NB4 (cell line): ENCODE measurements at regions not wholly inside any gene's neighbourhood (a gene's known extent, or its start where the extent isn't known, plus 50 kb on each side); places are given as distances from the start of the nearest gene placed in this dataset.

ENCODE experiments used
- POLR2A ChIP-seq: IDR thresholded peaks from 2 replicates; pipeline ENCODE4 v1.6.1; 2011; ENCODE audit warnings: mild to moderate bottlenecking; ENCODE audit not compliant: insufficient read length; ENCODE audit errors: extremely low read depth
- TF ChIP-seq, protein P1 (sequence below): IDR thresholded peaks from one replicate; pipeline ENCODE4 v1.5.1; 2012; ENCODE audit warnings: low read depth, low read length
- TF ChIP-seq, protein P2 (sequence below): IDR thresholded peaks from 2 replicates; pipeline ENCODE4 v1.6.1; 2011; ENCODE audit warnings: low read depth, low read length

GRCh38 chr5:90297045-90297764, 112.4 kb downstream of the CETN3 start:
- TF ChIP-seq, protein P1, sequence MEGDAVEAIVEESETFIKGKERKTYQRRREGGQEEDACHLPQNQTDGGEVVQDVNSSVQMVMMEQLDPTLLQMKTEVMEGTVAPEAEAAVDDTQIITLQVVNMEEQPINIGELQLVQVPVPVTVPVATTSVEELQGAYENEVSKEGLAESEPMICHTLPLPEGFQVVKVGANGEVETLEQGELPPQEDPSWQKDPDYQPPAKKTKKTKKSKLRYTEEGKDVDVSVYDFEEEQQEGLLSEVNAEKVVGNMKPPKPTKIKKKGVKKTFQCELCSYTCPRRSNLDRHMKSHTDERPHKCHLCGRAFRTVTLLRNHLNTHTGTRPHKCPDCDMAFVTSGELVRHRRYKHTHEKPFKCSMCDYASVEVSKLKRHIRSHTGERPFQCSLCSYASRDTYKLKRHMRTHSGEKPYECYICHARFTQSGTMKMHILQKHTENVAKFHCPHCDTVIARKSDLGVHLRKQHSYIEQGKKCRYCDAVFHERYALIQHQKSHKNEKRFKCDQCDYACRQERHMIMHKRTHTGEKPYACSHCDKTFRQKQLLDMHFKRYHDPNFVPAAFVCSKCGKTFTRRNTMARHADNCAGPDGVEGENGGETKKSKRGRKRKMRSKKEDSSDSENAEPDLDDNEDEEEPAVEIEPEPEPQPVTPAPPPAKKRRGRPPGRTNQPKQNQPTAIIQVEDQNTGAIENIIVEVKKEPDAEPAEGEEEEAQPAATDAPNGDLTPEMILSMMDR: no peak
- TF ChIP-seq, protein P2, sequence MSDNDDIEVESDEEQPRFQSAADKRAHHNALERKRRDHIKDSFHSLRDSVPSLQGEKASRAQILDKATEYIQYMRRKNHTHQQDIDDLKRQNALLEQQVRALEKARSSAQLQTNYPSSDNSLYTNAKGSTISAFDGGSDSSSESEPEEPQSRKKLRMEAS: no peak
- TF ChIP-seq POLR2A: no peak
